ENCODE measurements at regions not wholly inside any gene's neighbourhood (a gene's known extent, or its start where the extent isn't known, plus 50 kb on each side); places are given as distances from the start of the nearest gene placed in this dataset.

DNA sequence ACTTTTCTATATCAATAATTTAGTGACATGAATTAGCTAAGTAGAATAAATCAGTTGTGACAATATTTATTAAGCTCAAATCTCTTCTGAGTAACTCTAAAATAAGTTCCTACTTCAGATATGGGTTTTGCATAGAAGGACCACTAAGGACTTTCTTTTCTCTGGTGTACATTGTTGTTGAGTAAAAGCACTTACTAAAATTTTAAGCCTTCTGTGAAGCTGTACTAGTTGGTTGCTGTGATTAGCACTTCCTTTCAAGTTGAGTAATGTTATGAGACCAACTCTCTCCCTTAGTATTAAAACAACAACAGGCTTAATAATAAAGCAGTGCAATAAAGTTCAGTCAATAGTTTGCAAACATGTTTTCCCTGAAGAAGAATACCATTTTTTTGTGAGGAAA lies 667.4 kb upstream of the NDST4 start:
- no peak for DNase-seq (ENCODE audit: low read depth)

DNA sequence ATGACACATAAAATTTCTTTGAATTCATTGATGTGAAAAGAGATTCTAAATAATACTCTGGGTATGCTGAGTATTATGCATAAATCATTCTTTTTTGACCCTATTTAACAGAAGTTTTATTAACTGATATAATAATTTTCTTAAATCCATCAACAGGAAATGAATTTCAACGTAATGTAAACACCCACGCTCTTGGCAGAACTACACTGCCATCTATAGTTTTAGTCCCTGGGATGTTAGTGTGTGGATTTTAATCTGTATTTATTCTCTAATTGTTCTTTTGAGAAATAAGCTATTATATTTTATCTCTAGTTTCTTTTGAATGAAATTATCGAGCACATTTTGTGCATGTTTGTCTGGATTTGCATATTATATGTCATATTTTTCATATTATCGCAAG lies 666.8 kb upstream of the NDST4 start:
- DNase-seq (ENCODE audit: low read depth), result no peak

DNA sequence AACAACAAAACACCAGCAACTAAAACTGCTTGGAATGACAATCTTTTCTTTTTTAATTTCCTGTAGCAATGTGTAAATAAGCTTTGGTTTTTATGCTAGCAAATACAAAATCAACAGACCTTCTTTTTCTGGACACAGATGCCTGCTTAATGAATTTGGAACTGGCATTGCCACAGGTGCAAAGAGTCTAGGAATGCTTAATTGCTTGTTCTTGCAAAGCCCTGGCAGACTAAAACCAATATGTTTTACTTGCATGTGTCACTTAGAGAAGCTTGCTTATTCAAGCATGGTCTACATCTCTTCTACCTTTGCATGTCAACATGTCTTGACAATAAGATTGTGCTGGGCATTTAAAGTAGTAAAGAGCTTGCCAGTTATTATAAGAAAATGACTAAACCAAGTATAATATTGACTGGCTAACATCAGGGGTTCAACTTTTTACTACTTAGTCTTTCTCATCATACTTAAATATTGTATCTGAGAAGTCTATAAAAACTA lies 656.7 kb upstream of the NDST4 start:
- no peak for DNase-seq (ENCODE audit: low read depth)

DNA sequence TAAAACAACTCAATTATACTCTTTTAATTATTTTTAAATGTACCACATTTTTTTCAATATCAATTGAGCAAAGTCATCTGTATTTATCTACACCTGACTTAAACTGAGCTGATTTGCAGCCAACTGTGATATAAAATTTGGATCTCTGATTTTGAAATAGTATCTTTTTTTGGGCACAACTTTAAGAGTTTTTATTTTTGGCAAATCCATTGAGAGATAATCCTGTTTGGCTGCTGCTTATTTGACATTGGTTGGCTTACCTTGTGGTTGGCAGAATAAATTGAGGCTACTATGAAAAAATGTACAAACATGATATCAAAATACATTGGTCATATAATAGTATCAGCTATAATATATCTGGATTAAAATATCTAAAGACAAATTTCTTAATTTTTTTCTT lies 656.0 kb upstream of the NDST4 start:
- DNase-seq (ENCODE audit: low read depth), result no peak

DNA sequence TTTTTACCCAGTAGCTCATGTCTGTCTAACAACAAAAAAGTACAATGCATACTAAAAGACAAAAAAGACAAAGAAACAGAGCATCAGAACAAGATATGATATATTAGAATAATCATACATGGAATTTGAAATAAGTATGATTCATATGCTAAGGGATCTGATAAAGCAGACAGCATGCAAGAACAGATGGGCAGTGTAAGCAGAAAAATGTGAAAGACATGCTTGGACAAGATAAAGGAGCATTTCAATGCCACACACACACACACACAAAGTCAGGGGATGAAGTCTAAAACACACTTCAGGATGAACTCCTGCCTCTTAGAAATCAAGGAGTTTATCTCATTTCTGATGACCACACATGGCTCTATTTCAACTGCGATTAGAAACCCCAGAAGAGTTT lies 649.6 kb upstream of the NDST4 start:
- DNase-seq (ENCODE audit: low read depth), result no peak

DNA sequence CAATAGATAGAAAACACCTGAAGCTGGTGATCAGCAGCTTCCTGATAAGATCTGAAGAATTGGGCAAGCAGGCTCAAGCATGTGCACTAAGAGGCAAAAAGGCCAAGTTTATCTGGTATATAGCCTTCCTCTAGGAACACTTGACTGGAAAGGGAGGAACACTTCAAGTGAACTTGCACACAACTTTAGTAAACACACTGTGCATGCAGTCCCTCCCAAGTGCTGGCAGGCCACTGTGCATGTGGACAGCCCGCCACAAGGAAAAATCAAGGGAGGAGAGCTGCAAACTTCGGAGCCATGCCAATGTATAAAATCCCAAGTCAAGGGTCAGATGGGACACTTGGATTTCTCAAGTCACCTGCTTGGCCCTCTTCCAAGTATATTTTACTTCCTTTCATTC lies 645.8 kb upstream of the NDST4 start:
- no peak for DNase-seq (ENCODE audit: low read depth)

DNA sequence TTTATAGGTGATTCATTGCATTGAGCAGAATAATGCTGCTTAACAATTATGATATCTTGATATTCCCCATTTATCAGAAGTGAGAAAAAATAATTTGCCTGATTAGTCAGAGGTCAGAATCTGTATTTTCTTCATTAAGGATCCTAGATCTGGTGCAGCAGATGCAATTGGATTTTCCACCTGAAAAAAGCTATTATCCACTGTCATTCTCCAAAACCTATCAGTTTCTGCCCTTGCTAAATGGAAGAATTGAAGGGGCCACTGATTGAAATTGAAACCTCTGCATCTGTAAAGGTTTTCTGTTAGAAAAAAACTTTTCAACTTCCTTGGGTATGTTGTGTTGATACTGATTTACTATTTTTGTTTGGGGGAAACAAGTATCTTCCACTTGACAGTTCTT lies 636.0 kb upstream of the NDST4 start:
- DNase-seq (ENCODE audit: low read depth), result no peak

DNA sequence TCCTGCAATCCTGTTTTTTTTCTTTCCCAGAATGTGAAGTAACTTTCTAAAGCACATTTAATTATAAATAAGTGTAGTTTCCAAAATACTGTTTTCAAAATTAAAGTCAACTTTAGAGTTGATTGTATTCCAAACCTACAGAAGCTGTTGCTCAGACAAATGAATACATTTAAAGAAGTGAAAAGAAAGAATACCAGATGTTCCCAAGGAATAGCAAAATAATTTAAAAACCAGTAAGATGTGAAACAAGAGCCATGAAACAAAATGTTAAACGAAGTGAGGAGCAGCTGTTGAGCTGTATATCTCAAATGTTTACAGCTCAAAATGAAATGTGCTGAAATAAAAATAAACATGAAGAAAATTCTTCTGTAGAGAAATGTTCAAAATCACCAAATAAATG lies 627.4 kb upstream of the NDST4 start:
- no peak for DNase-seq (ENCODE audit: low read depth)

DNA sequence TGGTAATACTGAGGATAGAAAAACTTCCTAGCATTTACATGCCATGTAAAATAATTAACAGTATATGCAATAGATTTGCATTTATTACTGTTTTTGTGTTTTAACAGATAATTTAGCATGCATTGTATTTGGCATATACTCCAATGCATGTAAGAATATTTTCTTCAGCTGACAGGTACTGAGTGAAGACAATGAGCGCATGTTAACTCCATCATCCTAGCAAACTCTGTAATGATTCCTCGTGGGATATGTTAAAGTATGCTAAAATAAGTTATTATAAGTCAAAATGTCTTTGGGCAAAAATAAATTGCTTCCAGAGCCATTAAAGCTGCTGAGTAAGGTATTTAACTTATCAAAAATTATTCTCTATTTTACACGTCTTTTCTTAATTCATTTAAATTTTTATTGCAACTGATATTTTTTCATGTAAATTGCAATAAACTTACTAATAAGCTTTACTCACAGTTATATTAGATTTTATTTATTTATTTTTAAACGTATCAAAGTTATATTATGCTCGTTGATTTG lies 616.4 kb upstream of the NDST4 start:
- no peak for DNase-seq (ENCODE audit: low read depth)

DNA sequence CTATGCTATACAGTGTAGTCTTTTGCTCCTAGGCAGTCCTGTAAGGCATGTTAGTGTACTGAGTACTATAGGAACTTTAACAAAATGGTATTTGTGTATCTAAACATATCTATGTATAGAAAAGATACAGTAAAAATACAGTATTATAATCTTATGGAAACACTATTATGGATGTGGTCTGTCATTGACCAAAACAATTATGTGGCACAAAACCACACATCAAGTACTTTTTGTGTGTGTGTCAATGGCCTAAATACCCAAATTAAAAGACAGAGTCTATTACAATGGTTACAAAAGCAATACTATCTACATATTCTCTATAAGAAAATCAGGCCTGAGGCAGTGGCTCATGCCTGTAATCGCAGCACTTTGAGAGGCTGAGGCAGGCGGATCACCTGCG lies 610.2 kb upstream of the NDST4 start:
- no peak for DNase-seq (ENCODE audit: low read depth)

DNA sequence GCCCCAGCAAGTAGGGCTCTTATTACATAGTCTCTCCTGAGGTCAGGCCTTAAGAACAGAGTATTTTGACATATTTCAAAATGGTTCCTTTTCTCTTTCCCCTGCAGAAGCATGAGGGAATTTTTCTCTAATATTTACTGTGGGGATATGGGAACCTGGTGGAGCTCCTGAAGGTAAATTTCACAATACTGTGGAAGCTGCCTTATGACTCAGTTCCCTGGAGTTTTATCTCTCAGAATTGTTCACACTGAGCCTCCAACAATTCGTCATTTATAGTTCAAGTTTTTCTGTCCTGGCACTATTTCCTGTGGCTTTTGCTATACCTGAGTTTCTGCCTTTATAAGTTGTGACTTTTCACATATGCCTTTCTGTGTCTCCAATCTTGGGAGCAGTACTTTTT lies 607.2 kb upstream of the NDST4 start:
- DNase-seq (ENCODE audit: low read depth), result no peak

DNA sequence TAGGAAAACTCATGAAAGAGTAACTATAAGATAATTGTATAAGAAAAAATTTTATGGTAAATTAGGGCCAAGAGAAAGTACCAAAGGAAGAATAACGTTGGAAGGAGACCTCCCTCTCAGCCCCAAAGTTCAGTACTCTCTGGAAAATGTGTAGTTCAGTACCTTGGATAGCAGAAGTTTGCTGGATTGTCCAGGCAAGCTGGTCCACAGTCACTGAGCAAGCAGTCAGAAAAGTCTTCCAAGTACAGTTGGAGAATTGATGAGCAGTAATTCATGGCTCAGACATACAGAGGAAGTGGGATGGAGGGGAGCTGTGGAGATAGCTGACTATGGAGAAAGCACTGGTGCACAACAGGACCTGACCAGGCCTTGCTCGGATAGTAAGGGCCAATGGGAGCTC lies 598.2 kb upstream of the NDST4 start:
- DNase-seq (ENCODE audit: low read depth), result no peak

DNA sequence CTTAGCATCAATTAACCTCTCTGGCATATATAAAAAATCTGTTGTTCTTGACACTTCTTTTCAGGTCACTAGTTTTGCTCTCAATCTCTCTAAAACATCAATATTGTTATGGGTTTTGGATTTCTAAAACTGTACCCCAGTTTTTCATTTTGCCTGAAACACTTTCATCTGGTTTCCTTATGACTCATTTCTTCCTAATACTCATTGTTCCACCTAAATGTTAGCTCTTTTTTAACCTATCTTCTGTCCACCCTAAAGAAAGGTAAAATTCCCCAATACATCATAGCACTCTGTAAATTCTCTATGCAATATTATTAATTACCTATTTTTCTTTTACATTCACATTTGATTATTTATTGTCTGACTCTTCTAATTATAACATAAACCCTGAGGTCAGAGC lies 575.5 kb upstream of the NDST4 start:
- no peak for DNase-seq (ENCODE audit: low read depth)

DNA sequence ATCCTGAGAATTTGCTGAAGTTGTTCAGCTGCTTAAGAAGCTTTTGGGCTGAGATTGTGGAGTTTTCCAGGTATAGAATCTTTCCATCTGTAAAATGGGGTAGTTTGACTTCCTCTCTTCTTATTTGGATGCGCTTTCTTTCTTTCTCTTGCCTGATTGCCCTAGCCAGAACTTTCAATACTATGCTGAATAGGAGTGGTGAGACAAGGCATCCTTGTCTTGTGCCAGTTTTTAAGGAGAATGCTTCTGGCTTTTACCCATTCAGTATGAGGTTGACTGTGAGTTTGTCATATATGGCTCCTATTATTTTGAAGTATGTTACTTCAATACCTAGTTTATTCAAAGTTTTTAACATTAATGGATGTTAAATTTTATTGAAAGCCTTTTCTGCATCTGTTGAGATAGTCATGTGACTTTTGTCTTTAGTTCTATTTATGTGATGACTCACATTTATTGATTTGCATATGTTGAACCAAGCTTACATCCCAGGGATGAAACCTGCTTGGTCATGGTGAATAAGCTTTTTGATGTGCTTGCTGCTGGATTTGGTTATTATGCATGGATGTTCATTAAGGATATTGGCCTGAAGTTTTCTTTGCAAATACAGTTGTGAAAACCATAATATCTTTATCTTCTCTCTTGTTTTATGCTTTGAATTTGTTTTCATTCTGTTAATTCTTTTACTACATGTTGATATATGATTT lies 573.8 kb upstream of the NDST4 start:
- DNase-seq (ENCODE audit: low read depth), result no peak

DNA sequence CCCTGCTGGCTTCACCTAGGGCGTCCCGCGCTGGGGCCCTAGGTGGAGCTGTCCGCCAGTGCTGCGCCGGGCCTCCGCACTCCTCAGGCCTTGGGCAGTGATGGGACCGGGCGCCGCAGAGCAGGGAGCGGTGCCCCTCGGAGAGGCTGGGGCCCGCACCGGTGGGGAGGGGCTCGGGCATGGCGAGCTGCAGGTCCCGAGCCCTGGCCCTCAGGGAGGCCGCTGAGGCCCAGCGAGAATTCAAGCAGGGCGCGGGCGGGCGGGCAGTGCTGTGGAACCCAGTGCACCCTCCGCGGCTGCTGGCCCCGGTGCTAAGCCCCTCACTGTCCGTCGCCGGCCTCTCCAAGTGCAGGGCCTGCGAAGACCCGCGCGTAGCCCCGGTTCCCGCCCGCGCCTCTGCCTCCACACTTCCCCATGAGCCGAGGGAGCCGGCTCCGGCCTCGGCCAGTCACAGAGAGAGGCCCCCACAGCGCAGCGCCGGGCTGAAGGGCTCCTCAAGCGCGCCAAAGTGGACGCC lies 565.1 kb upstream of the NDST4 start:
- DNase-seq (ENCODE audit: low read depth), result no peak

DNA sequence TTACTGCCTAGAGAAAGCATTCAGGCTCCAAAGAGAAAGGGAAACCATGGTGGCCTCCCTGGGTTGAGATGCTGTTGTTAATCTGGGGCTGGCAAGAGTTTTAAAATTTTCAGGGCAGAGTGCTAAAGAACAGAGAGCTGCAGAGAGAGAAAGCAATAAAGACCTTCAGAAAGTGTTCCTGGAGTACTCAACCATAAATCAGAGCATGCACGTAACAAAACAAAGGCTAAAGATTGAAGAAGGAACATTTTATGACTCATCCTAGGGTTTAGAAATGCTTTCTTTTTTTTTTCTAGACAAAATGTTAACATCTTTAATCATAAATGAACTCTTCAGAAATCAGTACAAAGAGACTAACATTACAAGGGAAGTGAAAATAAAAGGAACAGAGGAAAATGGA lies 562.3 kb upstream of the NDST4 start:
- no peak for DNase-seq (ENCODE audit: low read depth)

DNA sequence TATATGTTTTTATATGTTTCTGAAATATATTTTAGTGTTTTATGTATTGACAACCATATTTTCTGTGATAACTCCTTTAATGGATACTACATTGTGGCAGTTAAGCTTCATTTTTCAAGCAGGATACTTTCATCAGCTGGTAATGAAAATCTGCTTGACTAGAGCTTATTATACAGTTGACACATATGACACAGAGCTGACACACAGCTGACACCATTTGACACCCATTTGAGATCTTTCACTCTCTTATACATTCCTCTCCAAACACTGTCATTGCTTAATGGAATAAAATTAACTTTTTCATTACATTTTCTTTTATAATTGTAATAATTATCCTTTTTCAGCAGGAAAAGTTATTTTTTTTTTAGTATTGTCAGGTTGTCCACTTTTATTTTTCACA lies 561.1 kb upstream of the NDST4 start:
- no peak for DNase-seq (ENCODE audit: low read depth)

DNA sequence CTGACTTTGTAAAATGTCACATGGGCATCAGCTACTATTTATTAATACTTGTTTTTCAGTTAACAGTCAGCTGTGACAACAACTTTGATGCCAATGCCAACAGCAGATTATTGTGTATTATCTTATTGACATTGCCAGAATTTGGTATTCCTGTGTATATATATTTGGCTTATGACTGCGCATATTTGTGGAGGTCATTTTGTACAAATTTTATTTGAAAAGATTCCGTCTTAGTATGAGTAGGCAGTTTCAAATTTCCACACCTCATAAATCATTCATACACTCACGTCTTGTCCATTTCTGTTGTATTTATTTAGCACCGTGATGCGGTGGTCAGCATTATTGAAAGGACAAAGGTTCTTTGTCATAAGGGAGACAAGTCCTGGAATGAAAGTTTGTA lies 558.2 kb upstream of the NDST4 start:
- DNase-seq (ENCODE audit: low read depth), result no peak

DNA sequence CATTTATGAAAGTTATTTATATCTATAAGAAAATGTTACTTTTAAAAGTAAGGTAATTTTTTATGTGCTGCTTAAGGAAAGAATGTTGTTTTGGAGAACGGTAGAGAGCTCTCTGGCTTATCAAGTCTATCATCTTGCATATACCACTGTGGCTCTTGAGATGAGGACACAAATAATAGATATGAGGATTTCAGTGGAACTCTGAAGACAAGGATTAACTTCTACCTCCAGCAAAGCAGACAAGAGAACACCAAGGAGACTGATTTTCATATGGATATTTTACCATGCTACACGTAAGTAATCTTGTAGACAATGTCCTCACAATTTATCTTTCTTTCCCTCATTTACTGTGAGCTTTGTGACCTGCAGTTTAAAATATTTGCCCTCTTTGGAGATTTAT lies 557.5 kb upstream of the NDST4 start:
- no peak for DNase-seq (ENCODE audit: low read depth)

DNA sequence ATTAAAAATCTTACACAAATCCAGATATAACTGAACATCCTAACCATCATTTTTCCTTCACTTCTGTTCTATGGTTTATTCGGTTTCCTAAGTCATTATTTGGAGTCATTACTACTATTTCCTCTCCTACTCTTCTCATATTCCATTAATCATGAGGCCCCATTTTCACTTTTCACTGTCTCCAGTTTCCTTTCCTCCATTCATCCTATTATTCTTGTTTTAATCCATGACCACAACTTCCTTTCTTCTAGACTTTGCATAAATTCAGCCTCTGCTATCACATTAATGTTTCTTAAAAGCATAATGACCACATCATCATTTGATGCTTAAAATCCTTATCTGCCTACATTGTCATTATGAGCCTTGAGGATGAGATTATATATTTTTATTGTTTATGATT lies 555.0 kb upstream of the NDST4 start:
- DNase-seq (ENCODE audit: low read depth), result no peak

DNA sequence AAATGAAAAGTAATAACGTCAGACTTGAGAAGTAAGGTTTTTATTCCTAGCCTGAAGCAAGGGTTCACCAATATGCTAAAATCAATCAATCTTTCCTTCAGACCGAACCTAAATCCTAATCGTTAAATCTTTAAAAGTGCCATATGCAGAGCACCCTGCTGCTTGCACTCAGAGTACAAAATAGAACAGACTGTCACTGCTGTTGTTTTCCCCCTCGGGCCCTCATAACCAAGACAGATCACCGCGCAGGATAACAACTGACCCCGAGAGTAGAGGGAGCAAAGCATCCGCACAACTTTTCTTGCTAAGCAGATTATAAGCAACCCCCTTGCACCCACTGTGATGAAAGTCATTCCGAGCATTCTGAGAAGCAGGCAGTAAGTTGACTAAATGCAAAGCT lies 550.9 kb upstream of the NDST4 start:
- DNase-seq (ENCODE audit: low read depth), result no peak

DNA sequence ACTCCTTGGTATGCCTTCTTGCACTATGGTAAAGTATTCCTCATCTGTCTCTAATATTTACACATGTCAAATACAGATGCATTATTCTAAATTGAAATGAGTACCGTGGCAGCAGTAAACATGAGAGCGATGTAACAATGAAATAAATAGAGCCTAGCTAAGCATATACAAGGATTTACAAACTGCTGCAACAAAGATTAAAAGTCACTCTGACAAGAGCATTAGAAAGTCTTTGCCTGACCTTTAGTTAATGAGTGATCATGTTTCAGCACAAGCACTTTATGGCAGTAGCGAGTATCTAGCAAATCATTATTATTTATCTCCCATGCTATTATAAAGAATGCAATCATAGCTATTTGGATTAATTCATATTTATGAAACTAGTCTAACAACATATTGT lies 547.0 kb upstream of the NDST4 start:
- no peak for DNase-seq (ENCODE audit: low read depth)

DNA sequence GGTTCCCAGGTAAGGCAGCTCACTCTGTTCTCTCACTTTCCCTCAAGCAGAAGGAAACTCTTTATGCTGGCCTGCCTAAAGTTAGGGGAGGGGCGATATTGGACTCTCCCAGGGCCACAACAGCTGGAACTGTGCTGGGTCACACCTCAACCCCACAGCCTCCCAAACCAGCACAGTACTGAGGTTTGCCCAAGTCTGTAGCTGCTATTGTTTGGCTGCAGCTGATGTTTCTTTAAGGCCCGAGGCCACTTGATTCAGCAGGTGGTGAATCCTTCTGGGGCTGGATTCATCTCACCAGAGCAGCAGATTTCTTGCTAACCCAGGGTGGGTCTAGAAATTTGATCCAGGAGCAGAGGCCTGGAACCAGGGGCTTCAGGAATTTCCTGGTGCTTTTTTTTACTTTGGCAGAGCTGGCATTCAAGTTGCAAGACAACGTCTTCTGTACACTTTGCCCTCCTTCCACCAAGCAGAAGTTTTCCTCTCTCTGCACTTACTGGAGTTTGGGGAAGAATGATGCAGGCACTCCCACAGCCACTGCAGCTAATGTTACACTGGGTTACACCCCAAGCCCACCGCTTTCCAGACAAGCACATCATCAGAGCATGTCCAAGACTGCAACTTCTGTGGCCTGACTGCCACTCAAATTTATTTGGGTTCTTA lies 544.7 kb upstream of the NDST4 start:
- DNase-seq (ENCODE audit: low read depth), result no peak

DNA sequence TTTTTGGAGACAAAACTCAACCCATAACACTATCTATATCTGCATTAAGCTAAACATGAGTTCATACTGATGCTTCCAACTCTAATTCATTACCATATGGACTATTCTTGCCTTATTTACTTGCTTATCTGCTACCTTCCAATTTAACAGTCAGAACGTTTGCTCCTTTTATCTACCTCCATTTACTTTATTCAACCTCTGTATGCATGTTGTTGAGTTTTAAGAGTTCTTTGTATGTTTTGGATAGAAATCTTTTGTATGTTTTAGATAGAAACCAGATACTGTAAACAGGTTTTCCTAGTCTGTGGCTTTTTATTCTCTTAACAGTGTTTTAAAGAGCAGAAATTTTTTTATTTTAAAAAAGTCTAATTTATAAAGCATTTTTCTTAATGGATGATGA lies 542.2 kb upstream of the NDST4 start:
- DNase-seq (ENCODE audit: low read depth), result no peak

All from GM04503 (cell line).